ENCODE measurements at regions not wholly inside any gene's neighbourhood (a gene's known extent, or its start where the extent isn't known, plus 50 kb on each side); places are given as distances from the start of the nearest gene placed in this dataset.

- FAIRE-seq (no peak), DNase-seq (ENCODE audit: low spot score) (no peak), ATAC-seq (no peak)
- intact Hi-C loops (cut with micrococcal nuclease; ENCODE audit: unreplicated experiment) (no loop called here), in situ Hi-C loops (cut with HindIII; ENCODE audit: extremely low pct_ligation_motif_present, low pct_unique_long_range_greater_than_20kb) (no loop called here)
- no peak overlapping the region for H3K27ac ChIP-seq (ENCODE audit: extremely low read length, insufficient read depth, low read length)
- CTCF ChIA-PET (ENCODE audit: low intra/inter-chr PET ratio, low total read pairs): no interaction called here
- no peak overlapping the region for H3K4me3 ChIP-seq (replicated peaks in 1 of 3; ENCODE audit: insufficient read depth in 1 of 3, low read depth in 2 of 3, low read length in 3 of 3)
- no peaks in the 10 kb centered on the region for H4K20me1 ChIP-seq (ENCODE audit: insufficient read depth, low read length)
- no TSS peak for BruUV-seq (replicated peaks)
- peaks cover 3 to 8% of the 10 kb centered on the region in 2 experiments; a peak in 2 of 5 replicates for H3K36me3 ChIP-seq (replicated peaks in 1 of 2; ENCODE audit: control insufficient read depth in 1 of 2, insufficient read depth in 2 of 2, low read length in 2 of 2)
- TF ChIP-seq ZNF251 (CRISPR knock-in tag; IDR thresholded peaks at IDR 0.05) (no peak), RORA (CRISPR knock-in tag; IDR thresholded peaks at IDR 0.05) (no peak), BRD4 (CRISPR knock-in tag; IDR thresholded peaks at IDR 0.05) (no peak), ZNF788 (CRISPR knock-in tag; IDR thresholded peaks at IDR 0.05; ENCODE audit: borderline replicate concordance) (no peak), ZBTB34 (CRISPR knock-in tag; IDR thresholded peaks at IDR 0.05) (no peak), IRF1 (CRISPR knock-in tag; IDR thresholded peaks at IDR 0.05; ENCODE audit: low read depth) (no peak)
- POLR2A ChIA-PET: no interaction called here
- no peaks in the 10 kb centered on the region for H3K4me1 ChIP-seq (ENCODE audit: insufficient read depth, low read length)
- no peaks in the 10 kb centered on the region for H3K79me2 ChIP-seq (ENCODE audit: insufficient read depth, low read length)
- no peak overlapping the region for H3K9ac ChIP-seq (ENCODE audit: insufficient read depth, low read depth, low read length)
- no peak overlapping the region for H3K4me2 ChIP-seq (ENCODE audit: low read depth, low read length)
- 90% methylated on average over 8 of the region's 8 CpGs for WGBS (ENCODE audit: low lambda C conversion rate)
- H3K27me3 ChIP-seq (ENCODE audit: control insufficient read depth in 1 of 2, insufficient read depth in 2 of 2, low read length in 2 of 2): no peaks in the 10 kb centered on the region
- H2AFZ ChIP-seq (ENCODE audit: low read length): no peak overlapping the region
- no peaks in the 10 kb centered on the region for H3K9me3 ChIP-seq (ENCODE audit: low read length)
These were observed 151.4 kb downstream of the KATNIP start for GRCh38 chr16:27701381-27701780.

GRCh38 chr16:27703121-27703520, 153.2 kb downstream of the KATNIP start:
- Histone ChIP-seq H2AFZ (ENCODE audit: low read length) (no peak overlapping the region), H3K36me3 (replicated peaks in 1 of 2; ENCODE audit: control insufficient read depth in 1 of 2, insufficient read depth in 2 of 2, low read length in 2 of 2) (peaks cover 3 to 8% of the 10 kb centered on the region in 2 experiments; a peak in 3 of 5 replicates), H3K79me2 (ENCODE audit: insufficient read depth, low read length) (no peaks in the 10 kb centered on the region), H3K4me2 (ENCODE audit: low read depth, low read length) (no peak overlapping the region), H3K27me3 (ENCODE audit: control insufficient read depth in 1 of 2, insufficient read depth in 2 of 2, low read length in 2 of 2) (no peaks in the 10 kb centered on the region), H4K20me1 (ENCODE audit: insufficient read depth, low read length) (no peaks in the 10 kb centered on the region), H3K9ac (ENCODE audit: insufficient read depth, low read depth, low read length) (no peak overlapping the region), H3K4me3 (replicated peaks in 1 of 3; ENCODE audit: insufficient read depth in 1 of 3, low read depth in 2 of 3, low read length in 3 of 3) (no peak overlapping the region), H3K27ac (ENCODE audit: extremely low read length, insufficient read depth, low read length) (no peak overlapping the region), H3K9me3 (ENCODE audit: low read length) (no peaks in the 10 kb centered on the region), H3K4me1 (ENCODE audit: insufficient read depth, low read length) (no peaks in the 10 kb centered on the region)
- DNase-seq (ENCODE audit: low spot score) (no peak), ATAC-seq (no peak), FAIRE-seq (no peak)
- in situ Hi-C loops (cut with HindIII; ENCODE audit: extremely low pct_ligation_motif_present, low pct_unique_long_range_greater_than_20kb) (no loop called here), intact Hi-C loops (cut with micrococcal nuclease; ENCODE audit: unreplicated experiment) (no loop called here)
- WGBS (ENCODE audit: low lambda C conversion rate): 93% methylated on average over 6 of the region's 6 CpGs
- ChIA-PET POLR2A (no interaction called here), CTCF (ENCODE audit: low intra/inter-chr PET ratio, low total read pairs) (no interaction called here)
- TF ChIP-seq ZFY (CRISPR knock-in tag; IDR thresholded peaks at IDR 0.05) (no peak), YEATS4 (CRISPR knock-in tag; IDR thresholded peaks at IDR 0.05; ENCODE audit: borderline replicate concordance) (no peak), ZBTB7A (CRISPR knock-in tag; IDR thresholded peaks at IDR 0.05) (no peak), LBX2 (CRISPR knock-in tag; IDR thresholded peaks at IDR 0.05; ENCODE audit: borderline replicate concordance) (no peak), MTERF4 (CRISPR knock-in tag; IDR thresholded peaks at IDR 0.05) (no peak), SMARCE1 (IDR thresholded peaks at IDR 0.05; ENCODE audit: borderline replicate concordance) (no peak), ZSCAN29 (CRISPR knock-in tag; conservative IDR thresholded peaks at IDR 0.05) (no peak), PREB (CRISPR knock-in tag; IDR thresholded peaks at IDR 0.05) (no peak), ZNF790 (CRISPR knock-in tag; IDR thresholded peaks at IDR 0.05; ENCODE audit: borderline replicate concordance) (no peak)
- BruUV-seq (replicated peaks): no TSS peak

Data from HepG2 (cell line).